ENCODE measurements at regions not wholly inside any gene's neighbourhood (a gene's known extent, or its start where the extent isn't known, plus 50 kb on each side); places are given as distances from the start of the nearest gene placed in this dataset.

DNA sequence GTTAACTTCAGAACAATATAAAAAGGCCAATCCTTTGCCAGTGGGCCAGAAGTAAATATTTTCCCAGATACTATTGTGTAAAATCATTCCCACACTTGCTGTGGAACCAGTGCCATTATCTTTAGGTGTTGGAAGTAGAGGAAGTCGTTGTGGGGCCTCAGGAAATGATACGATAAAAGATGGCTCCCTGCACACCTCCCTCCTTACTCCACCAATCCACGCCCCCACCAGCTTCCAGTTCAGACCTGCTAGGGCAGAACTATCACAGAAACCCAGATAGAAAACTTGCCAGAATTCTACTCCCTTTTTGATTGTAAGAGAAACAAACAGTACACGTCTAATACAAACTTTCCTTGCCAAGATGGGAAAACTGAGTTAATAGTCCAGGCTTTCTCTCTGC, 173.0 kb upstream of the FMN2 start:
- DNase-seq (ENCODE audit: low read depth in 4 of 4, low spot score in 1 of 4) = no peak

DNA sequence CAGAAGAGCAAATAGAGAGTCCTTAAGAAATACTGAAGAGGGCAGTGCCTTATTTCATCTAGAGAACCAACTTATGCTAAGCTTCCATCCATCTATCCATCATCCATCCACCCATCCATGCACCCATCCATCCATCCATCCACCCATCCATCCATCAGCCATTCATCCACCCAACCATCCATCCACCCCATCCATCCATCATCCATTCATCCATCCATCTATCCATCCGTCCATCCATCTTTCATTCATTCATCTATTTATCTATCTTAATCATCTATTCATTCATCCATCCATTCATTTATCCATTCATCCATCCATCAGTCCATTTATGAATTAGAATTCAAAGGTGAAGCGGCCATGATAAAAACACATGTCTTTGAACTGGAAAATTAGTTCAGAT, 171.5 kb upstream of the FMN2 start:
- DNase-seq (ENCODE audit: low read depth in 4 of 4, low spot score in 1 of 4) = no peak

DNA sequence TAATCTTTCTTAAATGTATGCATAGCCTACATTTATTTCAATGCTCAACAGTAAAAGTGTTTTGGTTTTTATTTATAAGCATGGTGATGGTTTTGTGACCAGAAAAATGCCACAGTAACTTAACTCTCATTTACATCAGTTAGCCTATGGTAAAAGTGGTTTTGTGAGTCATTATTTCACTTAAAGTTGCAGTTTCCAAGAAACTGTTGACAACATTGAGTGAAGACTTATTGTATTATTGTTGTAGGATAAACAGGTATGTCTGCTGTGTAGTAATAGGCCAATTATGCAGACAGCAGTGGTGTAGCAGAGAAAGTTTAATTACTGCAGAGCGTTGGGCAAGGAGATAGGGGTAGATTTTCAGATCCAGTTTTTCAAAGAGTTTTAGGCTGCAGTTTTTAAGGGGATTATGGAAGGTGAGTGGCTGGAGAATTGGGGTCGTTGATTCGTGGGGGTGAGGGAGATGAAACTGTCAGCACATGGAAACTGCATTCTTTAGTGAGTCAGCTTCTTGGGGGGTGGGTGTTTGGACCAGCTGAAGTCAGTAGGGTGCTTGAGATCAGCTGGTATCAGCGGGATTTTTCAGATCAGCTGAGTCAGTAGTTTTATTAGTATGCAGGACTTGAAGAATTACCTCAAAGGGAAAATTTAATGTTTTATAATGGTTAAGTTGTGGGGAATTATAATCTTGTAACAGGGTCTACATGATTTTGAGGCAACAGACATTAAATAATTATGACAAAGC, 168.7 kb upstream of the FMN2 start:
- no peak for DNase-seq (ENCODE audit: low read depth in 4 of 4, low spot score in 1 of 4)

DNA sequence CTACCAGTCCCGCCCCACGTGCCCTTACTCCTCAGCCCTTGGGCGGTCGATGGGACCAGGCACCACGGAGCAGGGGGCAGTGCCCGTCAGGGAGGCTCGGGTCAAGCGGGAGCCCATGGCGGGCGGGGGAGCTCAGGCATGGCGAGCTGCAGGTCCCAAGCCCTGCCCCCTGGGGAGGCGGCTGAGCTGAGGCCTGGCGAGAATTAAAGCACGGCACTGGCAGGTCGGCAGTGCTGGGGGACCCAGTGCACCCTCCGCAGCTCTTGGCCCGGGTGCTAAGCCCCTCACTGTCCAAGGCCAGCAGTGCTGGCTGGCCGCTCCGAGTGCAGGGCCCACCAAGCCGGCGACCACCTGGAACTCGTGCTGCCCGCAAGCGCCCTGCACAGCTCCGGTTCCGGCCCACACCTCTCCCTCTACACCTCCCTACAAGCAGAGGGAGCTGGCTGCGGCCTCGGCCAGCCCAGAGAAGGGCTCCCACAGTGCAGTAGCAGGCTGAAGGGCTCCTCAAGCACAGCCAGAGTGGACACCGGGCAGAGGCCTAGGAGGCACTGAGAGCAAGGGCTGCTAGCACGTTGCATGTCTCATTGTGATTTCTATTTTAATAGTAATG, 166.8 kb upstream of the FMN2 start:
- DNase-seq (ENCODE audit: low read depth in 4 of 4, low spot score in 1 of 4) = no peak

DNA sequence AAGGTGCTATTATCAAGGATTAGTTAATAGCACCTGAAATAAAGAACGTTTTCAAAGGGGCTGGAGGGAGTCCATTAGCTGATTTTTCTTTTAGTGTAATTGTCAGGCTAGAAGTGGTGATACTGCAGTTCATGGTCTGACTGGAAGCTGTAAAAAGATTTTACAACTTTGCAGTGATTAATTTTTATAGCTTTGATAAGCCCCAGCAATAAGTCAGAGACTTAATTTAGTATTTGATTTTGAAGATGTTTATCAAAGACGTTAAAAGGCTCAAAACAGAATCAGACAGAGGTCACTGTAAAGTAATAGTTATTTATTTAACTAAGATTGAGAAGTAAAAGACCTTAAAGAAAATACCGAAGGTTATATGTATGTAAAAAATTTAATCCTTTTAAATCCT, 165.5 kb upstream of the FMN2 start:
- DNase-seq (ENCODE audit: low read depth in 4 of 4, low spot score in 1 of 4) = no peak

DNA sequence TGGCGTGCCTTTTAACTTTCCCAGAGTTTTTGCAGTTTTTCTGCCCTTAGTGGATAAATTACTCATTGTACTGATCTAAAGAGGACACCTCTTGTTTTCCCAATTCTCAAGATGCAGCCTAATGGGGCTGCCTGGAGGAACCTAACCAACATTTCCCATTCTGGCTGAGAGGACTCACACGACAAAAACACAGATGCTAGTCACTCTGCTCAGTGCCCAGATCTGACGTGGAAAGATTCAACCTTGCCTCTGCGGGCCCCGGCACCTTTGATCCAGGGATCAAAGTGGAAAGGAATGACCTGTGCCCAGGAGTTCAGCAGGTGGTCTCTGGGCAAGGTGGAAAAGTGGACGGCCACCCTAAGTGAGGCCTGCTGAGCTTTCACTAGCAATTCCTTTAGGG, 162.4 kb upstream of the FMN2 start:
- no peak for DNase-seq (ENCODE audit: low read depth in 4 of 4, low spot score in 1 of 4)

DNA sequence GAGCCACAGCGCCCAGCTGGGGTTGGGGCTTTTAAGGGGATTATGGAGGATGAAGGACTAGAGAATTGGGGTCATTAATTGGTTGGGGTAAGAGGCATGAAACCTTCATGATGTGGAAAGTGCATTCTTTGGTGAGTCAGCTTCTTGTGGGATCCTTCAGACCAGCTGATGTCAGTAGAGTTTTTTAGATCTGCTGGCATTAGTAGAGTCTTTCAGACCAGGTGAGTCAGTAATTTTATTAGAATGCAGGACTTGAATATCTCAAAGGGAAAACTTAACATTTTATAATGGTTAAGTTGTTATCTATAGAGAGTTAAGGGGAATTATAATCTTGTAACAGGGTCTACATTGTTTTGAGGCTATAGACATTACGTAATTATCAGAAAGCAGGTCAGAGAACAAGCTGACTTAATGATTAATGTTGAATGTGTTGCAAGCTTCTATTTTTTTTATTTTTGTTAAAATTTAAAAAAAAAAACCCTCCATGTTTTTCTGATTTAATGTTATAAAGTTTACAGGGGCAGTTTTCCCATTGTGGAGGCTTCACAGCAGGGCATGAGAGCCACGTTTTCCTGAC, 160.9 kb upstream of the FMN2 start:
- DNase-seq (ENCODE audit: low read depth in 4 of 4, low spot score in 1 of 4) = no peak

DNA sequence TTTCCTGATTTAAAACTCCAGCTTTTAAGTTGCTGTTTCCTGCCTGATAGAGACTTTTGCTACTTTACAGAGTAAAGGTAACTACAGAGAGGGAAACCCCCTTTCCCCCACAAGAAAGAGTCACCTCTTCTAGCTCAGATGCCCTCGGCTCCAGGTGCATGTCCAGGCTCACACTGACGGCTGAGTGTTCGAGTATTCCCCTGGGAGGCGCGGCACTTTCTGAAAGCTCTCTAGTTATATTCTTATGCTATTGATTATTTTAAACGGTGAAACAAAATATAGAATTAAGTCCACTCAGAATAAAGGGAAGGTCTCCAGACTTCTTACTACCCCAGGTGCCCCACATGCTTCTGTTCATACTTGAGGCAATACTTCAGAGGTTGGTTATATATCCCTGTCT, 160.3 kb upstream of the FMN2 start:
- DNase-seq (ENCODE audit: low read depth in 4 of 4, low spot score in 1 of 4) = no peak

DNA sequence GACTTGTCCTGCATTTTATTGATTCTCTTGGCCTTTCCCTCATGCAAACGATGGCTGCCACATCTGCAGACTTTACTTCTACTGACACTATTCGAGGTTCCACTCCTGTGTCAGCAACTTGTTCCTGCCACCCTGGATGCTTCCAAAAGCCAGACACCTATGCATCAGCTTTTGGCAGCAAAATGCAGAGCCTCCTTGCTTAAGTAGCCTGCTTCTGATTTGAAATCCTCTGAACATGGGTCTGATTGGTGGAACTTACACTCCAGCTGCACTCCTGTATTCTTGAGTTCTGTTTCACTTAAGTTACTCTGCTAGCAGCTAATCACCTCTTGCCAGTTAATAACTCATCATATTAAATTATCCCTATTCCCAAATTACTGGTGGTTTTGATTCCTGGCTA, 152.1 kb upstream of the FMN2 start:
- DNase-seq (ENCODE audit: low read depth in 4 of 4, low spot score in 1 of 4) = no peak

DNA sequence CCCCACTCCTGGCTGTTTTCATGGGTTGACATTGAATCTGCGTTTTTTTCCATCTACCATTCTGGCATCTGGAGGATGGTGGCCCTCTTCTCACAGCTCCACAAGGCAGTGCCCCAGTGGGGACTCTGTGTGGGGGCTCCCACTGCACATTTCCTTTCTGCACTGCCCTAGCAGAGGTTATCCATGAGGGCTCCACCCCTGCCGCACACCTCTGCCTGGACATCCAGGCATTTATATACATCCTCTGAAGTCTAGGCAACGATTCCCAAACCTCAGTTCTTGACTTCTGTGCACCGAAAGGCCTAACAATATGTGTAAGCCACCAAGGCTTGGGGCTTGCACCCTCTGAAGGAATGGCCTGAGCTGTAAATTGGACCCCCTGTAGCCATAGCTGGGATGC, 147.9 kb upstream of the FMN2 start:
- DNase-seq (ENCODE audit: low read depth in 4 of 4, low spot score in 1 of 4) = no peak

DNA sequence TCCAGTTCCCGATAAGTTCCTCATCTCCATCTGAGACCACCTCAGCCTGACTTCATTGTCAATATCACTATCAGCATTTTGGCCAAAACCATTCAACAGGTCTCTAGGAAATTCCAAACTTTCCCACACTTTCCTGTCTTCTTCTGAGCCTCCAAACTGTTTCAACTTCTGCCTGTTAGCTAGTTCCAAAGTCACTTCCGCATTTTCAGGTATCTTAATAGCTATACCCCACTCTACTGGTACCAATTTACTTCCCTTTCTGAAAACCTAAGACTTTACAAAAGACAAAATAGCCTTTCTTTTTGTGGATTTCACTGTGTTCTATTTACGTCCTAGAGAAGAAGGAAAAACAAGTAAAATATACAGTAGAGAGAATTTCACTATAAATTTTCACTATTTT, 147.0 kb upstream of the FMN2 start:
- DNase-seq (ENCODE audit: low read depth in 4 of 4, low spot score in 1 of 4) = no peak

DNA sequence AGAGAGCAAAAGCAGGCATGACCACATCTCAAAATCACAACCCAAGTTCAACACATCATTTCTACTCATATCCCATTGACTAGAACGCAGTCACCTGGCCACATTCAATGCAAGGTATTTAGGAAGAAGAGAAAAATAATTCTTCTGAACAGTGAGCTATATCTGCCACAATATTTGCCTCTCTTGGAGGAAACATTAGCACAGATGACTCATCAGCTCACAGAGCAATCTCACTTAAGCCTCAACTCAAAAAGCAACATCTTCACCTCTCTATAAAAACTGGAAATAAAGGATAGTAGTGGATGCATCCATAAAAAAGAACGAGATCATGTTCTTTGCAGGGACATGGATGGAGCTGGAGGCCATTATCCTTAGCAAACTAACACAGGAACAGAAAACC, 143.9 kb upstream of the FMN2 start:
- no peak for DNase-seq (ENCODE audit: low read depth in 4 of 4, low spot score in 1 of 4)

DNA sequence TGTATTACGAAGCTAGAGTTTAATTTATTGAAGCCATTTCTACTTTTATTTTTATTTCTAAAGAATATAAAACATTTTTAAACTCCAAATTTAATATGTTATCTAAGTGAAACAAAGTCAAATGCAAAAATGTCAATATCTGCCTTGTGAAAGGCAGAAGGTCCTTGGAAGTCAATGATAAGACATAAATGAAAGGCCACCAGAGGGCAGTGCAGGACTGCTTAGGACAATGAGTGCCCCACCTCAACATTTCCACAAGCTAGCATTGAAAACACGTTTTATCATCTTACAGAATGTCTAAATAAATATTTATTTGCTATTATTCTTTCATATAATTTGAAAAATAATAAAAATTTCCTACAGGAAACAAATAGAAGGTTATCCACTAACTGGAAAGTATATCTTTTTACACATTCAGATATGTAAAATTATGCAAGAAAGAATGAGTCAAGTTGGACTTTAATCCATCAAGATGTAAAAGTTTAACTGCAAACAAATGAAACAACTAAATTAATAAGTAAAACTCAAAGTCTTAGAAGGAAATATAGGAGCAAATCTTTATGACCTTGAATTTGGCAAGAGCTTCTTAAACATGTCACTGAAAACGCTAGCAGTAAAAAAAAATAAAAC, 140.1 kb upstream of the FMN2 start:
- DNase-seq (ENCODE audit: low read depth in 4 of 4, low spot score in 1 of 4) = peak; percentile 22 to 39 (median 31)

DNA sequence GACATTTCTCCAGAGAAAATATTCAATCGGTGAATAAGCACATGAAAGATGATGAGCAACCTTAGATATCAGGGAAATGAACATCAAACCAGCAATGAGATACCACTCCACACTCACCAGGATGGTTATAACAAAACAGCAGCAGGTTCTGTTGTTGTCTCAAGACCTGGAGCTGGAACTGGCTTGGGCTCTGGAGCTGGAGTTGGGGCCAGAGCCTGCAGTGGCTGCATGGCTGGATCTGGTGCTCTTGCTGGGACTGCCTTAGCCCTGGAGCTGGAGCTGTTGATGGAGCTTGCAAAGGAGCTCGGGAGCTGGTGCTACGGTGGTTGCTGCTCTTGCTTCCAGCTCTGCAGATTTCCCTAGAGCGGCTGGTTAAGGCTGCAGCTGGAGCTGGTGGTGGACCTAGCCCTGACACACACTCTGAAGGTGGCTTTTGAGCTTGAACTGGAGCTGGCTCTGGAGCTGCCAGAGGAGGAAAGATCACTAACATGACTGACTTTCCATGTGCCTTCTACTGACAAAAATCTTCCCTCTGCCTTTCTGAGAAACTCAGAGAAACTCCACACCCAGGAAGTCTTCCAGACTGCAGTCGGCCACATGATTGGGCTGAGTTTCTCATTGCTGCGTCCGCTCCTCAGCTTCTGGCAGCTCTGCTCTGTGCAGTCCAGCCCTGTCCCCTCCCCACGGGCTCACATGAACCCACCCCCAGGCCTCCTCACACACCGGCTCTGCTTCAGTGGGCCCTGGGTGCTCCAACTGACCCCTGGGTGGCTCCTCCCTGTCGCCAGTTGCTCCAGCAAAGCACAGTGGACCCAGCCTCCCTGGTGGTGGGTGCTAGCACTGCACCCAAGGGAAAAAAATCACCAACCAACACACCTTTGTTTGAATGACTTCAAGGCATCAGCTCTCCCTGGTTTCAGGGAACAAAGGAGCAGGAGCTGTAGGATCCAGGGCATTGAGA, 139.1 kb upstream of the FMN2 start:
- peak in 1 of 4 experiments; percentile 3 for DNase-seq (ENCODE audit: low read depth in 4 of 4, low spot score in 1 of 4)

DNA sequence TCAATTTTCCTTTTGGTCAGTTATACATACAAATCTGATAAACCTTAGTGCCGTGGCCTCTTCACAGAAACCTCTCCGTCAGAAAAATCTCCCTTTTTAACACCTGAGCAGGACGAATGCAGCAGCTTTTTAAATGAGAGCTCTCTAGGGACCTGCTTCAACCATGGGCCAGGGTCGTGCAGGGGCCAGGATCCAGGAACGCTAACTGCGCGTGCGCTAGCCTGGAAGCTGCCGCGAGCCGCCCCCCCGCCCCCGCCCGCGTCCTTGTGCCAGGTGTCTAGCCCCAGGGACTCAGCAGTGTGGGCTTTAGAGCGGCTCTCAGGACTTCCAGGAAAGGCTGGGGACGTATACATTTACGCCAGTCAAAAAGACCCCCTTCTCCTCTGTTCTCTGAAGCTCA, 136.8 kb upstream of the FMN2 start:
- no peak for DNase-seq (ENCODE audit: low read depth in 4 of 4, low spot score in 1 of 4)

DNA sequence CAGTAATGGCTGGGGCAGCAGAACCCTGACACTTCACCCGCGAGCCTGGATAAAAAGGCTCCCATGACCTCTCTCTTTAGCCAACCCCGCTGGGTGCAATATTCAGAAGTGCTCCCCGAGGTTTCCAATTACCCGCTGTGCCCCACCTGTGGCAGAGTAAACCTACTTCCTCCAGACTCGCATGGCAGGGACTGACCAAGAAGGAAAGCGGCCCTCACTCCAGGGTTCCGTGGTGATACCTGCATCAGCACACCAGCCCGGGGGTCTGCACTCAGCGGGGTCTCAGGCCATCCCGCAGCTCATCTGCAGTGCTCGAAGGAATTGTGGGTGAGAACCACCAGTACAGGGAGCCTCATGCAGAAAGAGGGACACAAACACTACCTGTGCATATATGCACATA, 136.3 kb upstream of the FMN2 start:
- no peak for DNase-seq (ENCODE audit: low read depth in 4 of 4, low spot score in 1 of 4)

DNA sequence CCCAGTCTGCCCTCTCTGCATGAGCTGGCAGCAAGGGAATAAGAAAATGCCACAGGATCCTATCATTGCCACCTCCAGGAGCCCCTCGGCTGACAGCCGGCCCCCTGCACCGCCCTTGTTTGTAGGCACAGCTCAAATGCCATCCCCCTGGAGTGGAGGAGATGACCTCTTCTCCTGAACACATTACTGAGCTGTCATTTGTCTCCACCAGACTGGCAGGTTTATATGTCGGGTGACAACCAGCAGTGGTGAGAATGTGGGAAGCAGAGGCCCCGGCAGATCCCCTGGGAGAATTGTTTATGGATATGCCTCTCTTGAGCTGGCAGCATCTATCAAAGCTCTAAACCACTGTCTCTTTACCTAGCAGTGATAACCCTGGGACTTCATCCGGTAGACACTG, 135.4 kb upstream of the FMN2 start:
- DNase-seq (ENCODE audit: low read depth in 4 of 4, low spot score in 1 of 4) = no peak

DNA sequence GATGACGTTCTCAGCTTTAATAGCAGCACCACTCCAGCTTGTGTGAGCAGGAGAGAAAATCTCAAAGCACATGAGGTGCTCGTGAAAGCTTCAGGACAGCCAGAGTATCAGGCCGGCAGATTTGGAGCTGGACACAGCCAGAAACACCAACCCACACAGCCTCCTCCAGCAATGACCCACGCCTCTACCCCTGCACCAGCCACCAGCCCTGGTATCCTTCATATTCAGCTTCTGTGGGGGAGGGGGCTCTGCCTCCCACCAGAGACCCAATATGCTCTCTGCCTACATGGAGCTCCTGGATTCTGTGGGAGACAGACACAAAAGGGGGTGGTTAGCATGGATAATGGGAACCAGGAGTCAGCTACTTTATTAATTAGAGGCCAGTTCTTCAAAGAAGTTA, 133.6 kb upstream of the FMN2 start:
- no peak for DNase-seq (ENCODE audit: low read depth in 4 of 4, low spot score in 1 of 4)

DNA sequence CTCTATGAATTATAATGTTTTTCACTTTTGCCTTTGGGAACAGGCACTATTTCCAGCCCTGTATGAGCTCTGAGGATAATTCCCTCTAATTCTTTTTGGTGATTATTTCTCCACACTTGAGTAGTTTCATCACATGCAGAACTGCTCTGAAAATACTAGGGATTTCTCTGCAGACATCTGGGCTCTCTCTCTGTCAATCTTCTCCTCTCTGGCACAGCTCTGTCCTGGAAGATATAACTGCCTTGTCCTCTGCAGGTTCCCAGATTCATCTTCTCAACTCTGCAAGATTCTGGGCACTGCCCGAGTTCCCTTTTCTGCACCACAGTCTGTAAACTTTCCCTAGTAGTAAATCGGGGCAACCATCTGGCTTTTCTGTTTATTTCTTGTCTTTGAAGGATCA, 131.3 kb upstream of the FMN2 start:
- DNase-seq (ENCODE audit: low read depth in 4 of 4, low spot score in 1 of 4) = no peak

DNA sequence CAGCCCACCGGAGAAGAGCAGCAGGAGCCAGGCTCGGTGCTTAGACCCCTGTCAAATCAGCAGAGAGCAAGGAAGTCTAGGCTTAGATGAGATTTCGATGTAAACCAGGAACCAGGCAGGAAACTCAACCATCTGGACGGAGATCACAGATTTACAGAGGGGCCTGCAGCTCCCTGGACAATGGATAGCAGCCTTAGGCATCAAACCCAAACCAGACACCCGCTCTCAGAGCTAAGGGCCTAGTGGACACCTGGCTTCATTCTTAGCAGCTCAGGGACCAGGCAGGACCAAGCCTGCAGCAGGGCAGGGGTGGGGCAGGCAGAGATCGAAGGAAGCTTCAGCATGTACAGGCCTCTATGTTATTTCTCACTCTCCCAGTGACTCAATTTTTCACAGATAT, 127.8 kb upstream of the FMN2 start:
- DNase-seq (ENCODE audit: low read depth in 4 of 4, low spot score in 1 of 4) = no peak
